GM18519 (cell line): ENCODE measurements at regions not wholly inside any gene's neighbourhood (a gene's known extent, or its start where the extent isn't known, plus 50 kb on each side); places are given as distances from the start of the nearest gene placed in this dataset.
"Not testable (repeated sequence)": the region's sequence is repeated elsewhere in the genome, so short reads cannot be mapped to it uniquely, and the experiment has no call there.

Experiments
- ATAC-seq: cut with Tn5 transposase; IDR thresholded peaks from one replicate; pipeline ENCODE4 v1.9.1; 2021; ENCODE audit warnings: mild to moderate bottlenecking, moderate library complexity; ENCODE audit not compliant: unreplicated experiment, low FRiP score

DNA sequence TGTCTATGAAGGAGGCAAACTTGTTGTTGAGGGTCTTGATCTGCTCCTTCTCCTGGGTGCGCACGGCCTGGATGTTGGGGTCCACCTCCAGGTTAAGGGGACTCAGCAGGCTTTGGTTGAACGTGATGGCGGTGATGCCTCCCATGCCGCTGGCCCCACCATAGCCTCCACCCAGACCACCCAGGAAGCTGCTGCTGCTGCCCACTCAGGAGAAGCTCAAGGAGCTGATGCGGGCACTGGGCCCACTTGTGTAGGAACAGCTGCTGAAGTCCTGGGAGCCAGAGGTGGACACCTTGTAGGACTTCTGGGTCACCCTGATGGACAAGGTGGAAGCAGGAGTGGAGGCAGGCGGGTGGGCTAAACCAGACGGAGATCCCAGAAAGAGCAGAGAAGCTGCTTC is 380.3 kb upstream of the RGMB start:
- ATAC-seq: not testable (repeated sequence)

DNA sequence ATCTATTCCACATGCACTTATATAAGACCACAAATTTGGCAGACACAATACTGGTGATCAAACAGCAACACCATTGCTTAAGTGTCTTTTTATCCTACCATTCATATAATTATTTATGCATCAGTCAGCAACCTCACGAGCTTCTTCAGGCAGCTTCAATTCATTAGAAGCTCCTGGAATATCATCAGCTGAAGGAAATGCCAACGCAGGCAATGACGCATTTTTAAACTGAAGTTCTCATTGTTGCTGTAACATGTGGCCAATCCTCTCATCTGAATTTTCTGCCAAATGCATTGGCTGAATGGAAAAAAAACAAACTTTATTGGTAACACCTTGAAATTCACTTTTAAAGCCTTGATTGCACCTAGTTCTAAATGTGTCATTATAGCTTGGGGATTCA is 376.4 kb upstream of the RGMB start:
- no peak for ATAC-seq

DNA sequence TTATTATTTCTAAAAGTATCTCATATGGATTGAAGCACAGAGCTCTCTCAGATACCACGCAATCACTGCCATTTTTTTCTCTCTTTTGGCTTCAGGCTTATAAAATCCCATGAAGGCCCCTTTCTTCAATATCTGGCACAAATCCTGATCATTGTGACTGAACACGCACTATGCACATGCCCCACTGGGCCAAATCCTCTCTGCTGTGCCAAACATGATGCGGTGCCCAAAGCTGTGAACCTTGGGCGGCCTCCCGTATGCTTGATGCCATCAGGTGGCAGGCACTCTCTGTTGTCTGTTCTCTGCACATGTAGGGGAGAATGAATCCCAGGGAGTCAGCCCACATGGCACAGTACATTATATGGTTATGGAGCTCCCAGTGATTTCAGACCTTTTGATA is 375.0 kb upstream of the RGMB start:
- no peak for ATAC-seq

DNA sequence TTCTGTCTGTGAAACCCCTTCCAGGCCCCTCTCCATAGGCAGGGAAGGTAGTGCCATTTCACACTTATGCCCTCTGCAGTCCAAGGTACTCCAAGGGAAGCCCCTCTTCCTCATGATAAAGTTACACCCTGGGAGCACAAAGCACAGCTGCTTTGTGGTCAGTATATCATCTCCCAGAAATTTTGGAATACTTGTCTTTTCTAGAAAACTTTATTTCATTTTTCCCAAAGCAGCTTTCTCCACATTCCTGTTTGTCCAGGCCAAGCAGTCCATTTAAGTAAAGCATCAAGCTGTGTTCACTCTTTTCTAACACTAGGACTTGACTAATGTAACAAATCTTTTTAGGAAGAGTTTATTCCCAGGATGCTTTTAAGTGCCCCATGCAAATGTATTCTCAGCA is 371.8 kb upstream of the RGMB start:
- ATAC-seq: no peak

DNA sequence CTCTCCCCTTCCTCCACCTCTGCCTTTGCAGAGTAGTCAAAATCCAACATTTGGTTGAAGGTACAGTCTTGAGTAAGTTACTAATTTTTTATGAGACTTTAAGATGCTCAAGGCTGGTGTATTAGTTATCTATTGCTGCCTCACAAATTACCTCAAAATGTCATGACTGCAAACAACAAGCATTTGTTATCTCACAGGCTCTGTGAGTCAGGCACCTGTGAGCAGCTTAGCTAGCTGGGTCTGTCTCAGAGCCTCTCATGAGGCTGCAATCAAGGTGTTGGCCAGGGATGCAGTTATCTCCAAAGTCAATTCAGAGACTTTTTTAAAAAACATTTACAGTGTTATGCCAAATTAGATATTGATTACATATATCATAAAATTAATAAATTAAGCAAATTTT is 371.3 kb upstream of the RGMB start:
- ATAC-seq: no peak

DNA sequence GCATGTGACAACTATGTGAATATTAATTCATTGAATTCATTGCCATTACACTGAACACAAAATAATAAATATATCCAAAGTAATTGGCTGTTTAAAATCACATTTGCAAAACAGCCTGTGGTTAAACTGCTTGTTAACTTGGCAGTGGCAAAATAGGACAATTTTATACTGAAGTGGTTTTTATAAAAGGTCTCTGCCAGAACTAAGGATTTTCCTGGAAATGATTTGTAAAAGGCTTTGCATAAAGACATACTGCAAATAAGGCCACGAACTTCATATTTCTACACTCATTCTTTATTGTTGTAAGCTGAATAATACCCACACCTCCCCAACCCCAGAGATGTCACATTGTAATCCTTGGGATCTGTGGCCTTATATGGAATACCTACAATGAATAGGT is 370.3 kb upstream of the RGMB start:
- ATAC-seq: no peak

DNA sequence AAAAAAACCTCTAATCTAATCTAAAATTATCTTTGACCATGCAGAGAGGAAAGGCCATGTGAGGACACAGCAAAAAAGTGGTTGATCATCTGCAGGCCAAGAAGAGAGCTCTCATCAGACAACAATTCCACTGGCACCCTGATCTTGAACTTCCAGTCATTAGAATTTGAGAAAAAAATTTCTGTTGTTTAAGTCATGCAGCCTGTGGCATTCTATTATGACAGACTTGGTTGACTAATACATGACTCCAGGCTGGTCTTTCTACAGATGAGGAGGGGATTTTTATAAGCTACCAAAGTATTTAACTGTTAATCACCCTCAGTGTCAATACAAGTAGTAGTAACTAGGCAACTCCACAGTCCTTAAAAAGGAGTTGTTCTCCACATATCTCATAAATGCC is 358.5 kb upstream of the RGMB start:
- no peak for ATAC-seq

DNA sequence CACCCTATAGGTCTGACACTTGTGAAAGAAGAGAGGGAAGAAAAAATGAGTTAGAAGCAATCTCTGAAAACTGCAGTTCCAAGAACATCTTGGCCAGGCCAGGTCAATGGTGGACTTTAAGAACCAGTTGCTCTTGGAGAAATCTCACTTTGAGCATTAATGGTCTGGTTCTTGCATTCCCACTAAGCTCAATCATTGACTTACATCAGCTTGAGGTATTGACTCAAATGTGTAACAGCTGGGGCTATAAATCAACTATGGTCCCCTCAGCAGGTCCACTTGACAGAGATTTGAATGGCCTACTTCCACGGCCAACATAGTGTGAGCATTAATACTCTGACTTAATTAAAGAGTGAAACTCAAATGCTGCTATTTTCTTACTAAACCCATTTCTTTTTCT is 357.8 kb upstream of the RGMB start:
- no peak for ATAC-seq

DNA sequence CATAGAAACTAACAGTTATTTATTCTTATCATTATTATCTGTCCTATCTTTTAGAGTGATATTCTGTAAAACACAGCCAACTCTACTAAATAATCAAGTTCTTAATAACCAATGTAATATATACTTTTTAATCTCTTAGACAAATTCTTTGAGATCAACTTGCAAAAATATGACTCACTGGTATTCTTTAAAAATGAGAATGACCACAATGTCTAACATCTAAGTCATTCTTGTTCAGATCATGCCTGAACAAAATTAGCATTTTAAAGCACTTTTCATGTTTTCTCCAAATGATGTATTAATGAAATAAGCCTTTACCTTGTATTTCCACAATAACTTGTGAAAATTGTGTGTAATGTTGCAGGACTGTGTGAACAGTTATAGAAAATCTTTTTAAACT is 356.9 kb upstream of the RGMB start:
- ATAC-seq: no peak

DNA sequence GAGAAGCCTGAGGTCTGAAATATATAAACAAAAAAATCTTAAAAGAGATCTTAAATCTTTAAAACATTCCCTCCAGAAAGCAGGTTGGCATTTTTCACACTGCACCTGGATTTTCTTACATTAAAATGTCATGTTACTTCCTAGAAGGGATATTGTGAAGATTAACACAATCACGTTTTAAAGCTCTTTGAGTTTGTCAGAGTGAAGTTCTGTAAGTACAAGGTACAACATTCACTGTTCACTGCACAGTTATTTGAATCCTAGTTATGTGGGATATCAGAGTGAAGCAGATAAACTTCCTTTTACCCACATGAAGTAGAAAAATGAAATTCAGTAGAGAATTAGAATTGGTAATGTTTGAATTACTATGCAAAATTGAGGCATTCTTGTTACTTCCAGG is 353.6 kb upstream of the RGMB start:
- no peak for ATAC-seq

DNA sequence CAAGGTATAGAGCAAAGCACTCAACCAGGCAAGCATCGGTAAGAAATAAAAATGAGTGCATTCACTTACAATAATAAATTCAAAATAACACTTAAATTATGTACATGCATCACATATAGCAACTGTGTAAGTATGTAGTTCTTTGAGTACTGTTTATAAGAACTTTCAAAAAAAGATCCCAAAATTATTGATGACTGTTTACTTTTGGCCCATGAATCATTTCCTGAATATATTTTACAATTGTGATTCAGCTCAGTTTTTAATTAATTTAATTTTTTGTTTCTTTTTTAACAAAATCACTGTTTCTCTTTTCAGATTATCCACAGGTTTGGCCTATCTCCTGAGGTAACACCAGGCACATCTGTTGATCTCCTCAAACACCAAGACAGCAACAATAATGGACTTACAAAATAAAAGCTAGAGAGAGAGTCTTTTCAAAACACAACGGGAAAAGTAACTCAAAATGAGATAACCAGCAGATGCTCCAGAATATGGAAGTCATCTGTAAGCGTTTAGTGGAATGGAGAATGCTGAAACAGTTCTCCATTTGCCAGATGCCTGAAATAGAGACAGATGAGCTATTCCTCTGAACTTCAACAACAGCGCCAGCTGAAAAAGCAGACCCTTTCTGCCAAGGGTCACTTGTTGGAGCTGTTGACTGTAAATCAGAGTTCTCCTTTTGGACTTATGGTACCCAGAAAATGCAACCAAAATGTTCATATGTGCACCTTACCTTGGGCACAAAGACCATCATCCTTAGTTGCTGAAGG is 348.6 kb upstream of the RGMB start:
- ATAC-seq: no peak

DNA sequence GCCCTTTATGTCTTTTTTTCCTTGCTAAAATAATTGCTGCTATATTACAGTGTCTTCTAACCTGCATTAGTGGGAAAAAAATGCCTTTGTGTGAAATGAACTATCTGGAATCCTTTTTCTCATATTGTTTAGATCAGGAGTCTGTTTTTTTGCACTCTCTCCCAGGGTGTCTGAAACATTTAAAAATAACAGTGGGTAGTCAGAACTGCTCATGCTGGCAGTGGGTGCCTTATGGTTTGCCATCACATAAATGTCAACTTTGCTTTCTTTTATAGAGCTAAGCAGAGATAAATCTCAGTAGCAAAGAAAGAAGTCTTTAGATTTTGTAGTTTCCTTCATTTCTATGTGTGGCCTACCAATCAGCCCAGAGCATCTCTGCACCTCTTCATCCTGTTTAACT is 347.8 kb upstream of the RGMB start:
- no peak for ATAC-seq

DNA sequence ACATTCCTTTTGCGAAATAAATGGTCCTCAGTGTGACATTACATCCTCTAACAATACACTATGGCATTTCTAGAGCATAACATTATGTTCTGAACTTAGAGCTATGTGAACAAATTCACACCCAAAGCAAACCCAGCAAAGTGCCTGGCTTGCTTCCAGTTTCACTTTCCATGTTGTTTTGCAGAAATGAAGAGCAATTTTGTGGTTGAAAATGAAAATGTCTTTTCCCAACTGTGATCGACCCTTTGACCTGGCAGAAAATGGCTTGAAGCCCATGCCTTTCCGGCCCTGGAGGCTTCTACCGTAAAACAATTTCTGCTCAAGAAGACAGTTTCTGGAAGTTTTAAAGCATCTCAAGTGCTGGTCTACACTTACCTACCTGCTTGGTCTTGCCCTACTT is 344.7 kb upstream of the RGMB start:
- peak; percentile 49 for ATAC-seq

DNA sequence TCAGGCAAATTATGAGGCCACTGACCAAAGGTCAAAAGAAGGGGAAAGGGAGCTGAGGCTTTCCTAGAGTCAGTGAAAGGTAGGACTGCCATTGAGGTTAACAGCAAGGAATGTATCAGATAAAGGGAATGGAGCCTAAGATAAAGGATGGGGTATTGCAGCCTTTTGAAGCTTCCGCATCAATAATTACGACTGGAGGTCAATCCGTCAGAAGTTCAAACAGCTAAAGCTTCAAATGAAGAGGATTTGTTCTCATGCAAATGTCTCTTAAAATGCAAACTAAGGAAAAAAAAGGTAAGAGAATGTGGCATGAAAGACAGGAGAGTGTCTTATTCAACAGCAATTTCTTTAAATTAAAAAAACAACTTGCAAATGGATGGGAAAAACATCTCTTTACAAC is 341.1 kb upstream of the RGMB start:
- ATAC-seq: no peak

DNA sequence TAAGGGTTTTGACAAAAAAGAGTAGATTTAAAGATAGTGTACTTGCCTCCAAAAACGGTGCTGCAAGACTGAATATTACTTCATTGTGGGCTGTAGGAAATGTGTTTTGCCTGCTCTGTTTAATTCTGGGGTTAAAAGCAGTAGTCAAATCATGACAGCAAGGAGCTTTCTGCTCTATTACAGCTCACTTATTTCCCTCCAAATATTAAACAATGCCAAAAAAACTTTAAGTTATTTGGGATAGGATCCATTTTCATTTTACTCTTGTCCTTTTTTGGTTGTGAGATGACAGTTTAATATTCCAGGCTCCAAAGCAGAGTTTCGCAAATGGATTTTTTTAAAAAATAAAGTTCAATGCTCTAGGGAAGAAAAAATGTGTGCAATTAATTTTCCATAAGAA is 340.4 kb upstream of the RGMB start:
- no peak for ATAC-seq

DNA sequence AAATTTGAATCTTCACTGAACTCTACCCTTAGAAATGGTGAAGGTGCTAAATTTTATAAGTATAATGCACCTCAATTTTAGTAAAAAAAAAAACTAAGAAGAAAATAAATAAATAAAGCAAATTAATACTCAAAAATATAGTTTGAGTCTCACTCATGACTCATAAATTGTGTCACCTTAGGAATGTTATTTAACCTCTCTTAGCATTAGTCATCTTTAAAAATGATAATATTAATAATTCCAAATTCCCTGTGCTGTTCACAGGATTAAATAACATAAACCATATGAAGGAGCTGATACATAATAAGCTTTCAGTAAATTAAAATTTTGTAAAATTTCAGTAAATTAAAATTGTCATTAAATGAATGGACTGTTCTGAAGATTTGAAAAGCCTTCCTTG is 339.8 kb upstream of the RGMB start:
- ATAC-seq: no peak

DNA sequence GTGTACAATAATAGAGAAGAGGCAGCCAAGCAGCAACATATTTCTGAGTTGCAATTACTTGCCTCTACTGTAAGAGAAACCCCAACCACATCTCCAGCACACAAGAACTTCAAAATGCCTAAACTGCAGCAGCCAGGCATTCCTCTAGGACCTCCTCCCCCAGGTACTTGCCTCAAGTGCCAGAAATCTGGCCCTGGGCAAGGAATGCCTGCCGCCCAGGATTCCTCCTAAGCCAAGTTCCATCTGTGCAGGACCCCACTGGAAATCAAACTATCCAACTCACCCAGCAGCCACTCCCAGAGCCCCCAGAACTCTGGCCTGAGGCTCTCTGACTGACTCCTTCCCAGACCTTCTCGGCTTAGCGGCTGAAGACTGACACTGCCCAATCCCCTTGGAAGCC is 336.8 kb upstream of the RGMB start:
- ATAC-seq: no peak

DNA sequence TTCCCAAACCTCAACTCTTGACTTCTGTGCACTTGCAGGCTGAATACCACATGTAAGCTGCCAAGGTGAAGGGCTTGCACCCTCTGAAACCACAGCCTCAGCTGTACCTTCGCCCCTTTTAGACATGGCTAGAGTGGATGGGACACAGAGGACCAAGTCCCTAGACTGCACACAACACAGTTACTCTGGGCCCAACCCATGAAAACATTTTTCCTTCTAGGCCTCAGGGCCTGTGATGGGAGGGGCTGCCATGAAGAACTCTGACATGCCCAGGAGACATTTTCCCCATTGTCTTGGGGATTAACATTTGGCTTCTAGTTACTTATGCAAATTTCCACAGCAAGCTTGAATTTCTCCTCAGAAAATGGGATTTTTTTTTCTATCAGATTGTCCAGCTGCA is 331.0 kb upstream of the RGMB start:
- no peak for ATAC-seq

DNA sequence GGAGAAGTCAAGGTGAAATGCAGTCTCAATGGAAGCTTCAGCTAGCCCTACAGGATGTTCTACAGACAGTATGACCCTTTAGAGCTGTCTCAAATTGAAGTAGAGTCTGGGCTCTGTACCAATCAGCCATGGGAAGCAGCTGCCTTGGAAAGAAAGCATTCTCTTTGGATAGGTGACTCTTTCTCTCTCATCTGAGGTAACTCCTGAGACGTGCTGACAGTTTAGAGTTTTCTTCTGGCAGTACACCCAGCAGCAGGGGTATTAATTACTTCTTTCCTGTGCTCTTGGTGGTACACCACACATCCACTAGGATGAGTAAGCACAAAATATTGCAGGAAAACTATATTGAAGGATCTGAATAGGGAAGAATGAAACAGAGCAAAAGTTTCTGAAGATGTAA is 329.6 kb upstream of the RGMB start:
- no peak for ATAC-seq

DNA sequence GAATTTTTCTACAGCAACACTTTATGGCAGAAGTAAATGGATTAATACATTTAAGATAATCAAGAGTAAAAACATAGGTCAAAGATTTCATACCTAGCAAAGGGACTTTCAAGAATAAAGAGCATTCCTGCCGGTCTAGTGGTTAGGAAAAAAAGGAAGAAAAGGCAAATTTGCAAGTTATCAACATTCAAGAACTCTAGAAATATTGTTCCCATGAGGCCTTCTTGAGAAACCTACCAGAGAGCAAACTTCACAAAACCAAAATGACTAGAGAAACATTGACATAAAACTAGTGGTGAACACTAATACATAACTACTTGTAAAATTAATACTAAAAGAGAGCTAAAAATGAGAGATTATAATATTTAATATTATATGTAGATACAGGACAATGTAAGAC is 320.2 kb upstream of the RGMB start:
- ATAC-seq: no peak

DNA sequence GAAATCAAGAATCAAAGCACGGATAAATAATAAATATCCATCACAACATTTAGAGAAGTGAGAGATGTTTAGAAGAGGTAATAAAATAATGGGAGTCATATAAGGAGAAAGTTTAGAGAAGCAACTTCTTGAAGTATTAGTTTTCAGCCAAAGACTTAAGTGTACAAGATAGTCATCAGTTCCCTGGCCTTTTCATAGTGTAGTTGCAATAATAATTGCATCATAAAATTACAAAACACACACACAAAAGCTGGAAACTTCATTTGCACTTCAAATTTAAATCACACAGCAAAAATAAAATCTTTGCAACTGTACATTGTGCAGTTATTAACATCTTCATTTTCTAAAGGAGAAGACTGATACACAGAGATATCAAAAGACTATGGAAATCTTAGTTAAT is 319.1 kb upstream of the RGMB start:
- ATAC-seq: no peak

DNA sequence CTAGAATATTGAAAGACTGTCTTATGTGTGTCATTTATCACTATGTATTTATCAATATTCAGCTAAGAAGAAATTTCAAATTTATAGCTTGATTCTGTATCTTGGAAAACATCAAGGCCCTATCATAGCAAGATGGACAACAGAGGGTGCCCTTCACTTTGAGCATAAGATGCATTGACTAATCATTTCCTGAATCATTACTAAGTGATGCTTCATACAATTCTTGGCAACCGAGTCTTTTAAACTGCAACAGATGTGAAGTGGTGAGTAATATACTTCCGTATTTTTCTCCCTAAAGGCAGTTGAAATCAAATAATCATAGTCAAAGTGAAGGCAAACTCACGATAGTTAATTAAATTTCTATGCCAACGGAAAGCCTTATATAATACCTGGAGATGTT is 318.6 kb upstream of the RGMB start:
- ATAC-seq: no peak

DNA sequence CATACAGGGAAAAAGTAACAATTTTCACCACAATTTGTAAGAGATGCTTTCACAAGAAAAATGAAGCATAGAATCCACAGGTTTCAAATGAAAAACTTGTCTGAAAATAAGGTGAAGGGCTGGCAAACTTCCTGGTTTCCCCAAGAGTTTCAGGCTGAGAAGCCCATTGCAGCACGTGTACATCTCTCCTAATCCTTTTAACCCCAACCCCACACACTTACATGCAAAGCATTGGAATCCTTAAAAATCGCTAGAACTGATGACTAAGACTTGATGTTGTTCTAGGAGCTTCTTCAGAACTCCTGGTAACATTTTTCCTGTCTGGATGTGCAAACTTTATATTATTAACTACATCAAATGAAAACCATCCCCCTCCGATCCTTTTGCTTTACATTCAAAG is 317.8 kb upstream of the RGMB start:
- ATAC-seq: no peak
